ENCODE measurements at regions not wholly inside any gene's neighbourhood (a gene's known extent, or its start where the extent isn't known, plus 50 kb on each side); places are given as distances from the start of the nearest gene placed in this dataset.

- Histone ChIP-seq H4K20me1 (ENCODE audit: insufficient read depth, low read length, poor library complexity, severe bottlenecking) (no peaks in the 10 kb centered on the region), H3K4me3 (ENCODE audit: low read length, poor library complexity, severe bottlenecking) (no peak overlapping the region), H3K9me2 (replicated peaks; ENCODE audit: low read depth, low read length) (no peaks in the 10 kb centered on the region), H3F3A (ENCODE audit: low read depth) (no peaks in the 10 kb centered on the region), H3K79me2 (ENCODE audit: insufficient read depth, low read length) (no peaks in the 10 kb centered on the region), H3K4me1 (ENCODE audit: insufficient read depth, low read length, poor library complexity, severe bottlenecking) (no peaks in the 10 kb centered on the region), H3K36me3 (ENCODE audit: insufficient read depth, low read length) (no peaks in the 10 kb centered on the region), H2AFZ (ENCODE audit: low read length) (no peak overlapping the region), H3K27me3 (ENCODE audit: insufficient read depth, low read length, poor library complexity, severe bottlenecking) (no peaks in the 10 kb centered on the region), H3K4me2 (ENCODE audit: low read depth, low read length, poor library complexity, severe bottlenecking) (no peak overlapping the region), H3K9me3 (ENCODE audit: insufficient read depth, low read depth, low read length) (peaks cover 24% of the 10 kb centered on the region; the same call in 1 of the 2 replicates), H3K9ac (ENCODE audit: low read depth, low read length, poor library complexity, severe bottlenecking) (no peak overlapping the region)
- TF ChIP-seq CTCF (conservative IDR thresholded peaks at IDR 0.05; ENCODE audit: low read length) (no peak), EZH2phosphoT487 (IDR thresholded peaks at IDR 0.05; ENCODE audit: borderline replicate concordance) (no peak)
These were observed 527.0 kb downstream of the TBC1D22A start for GRCh38 chr22:47289336-47289985.

GRCh38 chr22:47288680-47289079 lies 526.2 kb downstream of the TBC1D22A start:
- H3K9ac ChIP-seq (ENCODE audit: low read depth, low read length, poor library complexity, severe bottlenecking) = no peak overlapping the region
- no peak overlapping the region for H2AFZ ChIP-seq (ENCODE audit: low read length)
- no peaks in the 10 kb centered on the region for H3K27me3 ChIP-seq (ENCODE audit: insufficient read depth, low read length, poor library complexity, severe bottlenecking)
- no peaks in the 10 kb centered on the region for H3K9me2 ChIP-seq (replicated peaks; ENCODE audit: low read depth, low read length)
- no peak for TF ChIP-seq EZH2phosphoT487 (IDR thresholded peaks at IDR 0.05; ENCODE audit: borderline replicate concordance)
- TF ChIP-seq CTCF (conservative IDR thresholded peaks at IDR 0.05; ENCODE audit: low read length) = no peak
- H3K4me2 ChIP-seq (ENCODE audit: low read depth, low read length, poor library complexity, severe bottlenecking) = no peak overlapping the region
- peaks cover 21% of the 10 kb centered on the region; the same call in 1 of the 2 replicates for H3K9me3 ChIP-seq (ENCODE audit: insufficient read depth, low read depth, low read length)
- H4K20me1 ChIP-seq (ENCODE audit: insufficient read depth, low read length, poor library complexity, severe bottlenecking) = no peaks in the 10 kb centered on the region
- H3K36me3 ChIP-seq (ENCODE audit: insufficient read depth, low read length) = no peaks in the 10 kb centered on the region
- no peaks in the 10 kb centered on the region for H3K4me1 ChIP-seq (ENCODE audit: insufficient read depth, low read length, poor library complexity, severe bottlenecking)
- no peaks in the 10 kb centered on the region for H3K79me2 ChIP-seq (ENCODE audit: insufficient read depth, low read length)
- H3F3A ChIP-seq (ENCODE audit: low read depth) = no peaks in the 10 kb centered on the region
- H3K4me3 ChIP-seq (ENCODE audit: low read length, poor library complexity, severe bottlenecking) = no peak overlapping the region

- no peaks in the 10 kb centered on the region for H3K4me1 ChIP-seq (ENCODE audit: insufficient read depth, low read length, poor library complexity, severe bottlenecking)
- no peaks in the 10 kb centered on the region for H3K79me2 ChIP-seq (ENCODE audit: insufficient read depth, low read length)
- H3F3A ChIP-seq (ENCODE audit: low read depth) = no peaks in the 10 kb centered on the region
- H3K9me2 ChIP-seq (replicated peaks; ENCODE audit: low read depth, low read length) = no peaks in the 10 kb centered on the region
- H3K9me3 ChIP-seq (ENCODE audit: insufficient read depth, low read depth, low read length) = peaks cover 16% of the 10 kb centered on the region; the same call in 1 of the 2 replicates
- TF ChIP-seq CTCF (conservative IDR thresholded peaks at IDR 0.05; ENCODE audit: low read length) (no peak), EZH2phosphoT487 (IDR thresholded peaks at IDR 0.05; ENCODE audit: borderline replicate concordance) (no peak)
- H3K4me2 ChIP-seq (ENCODE audit: low read depth, low read length, poor library complexity, severe bottlenecking) = no peak overlapping the region
- no peaks in the 10 kb centered on the region for H4K20me1 ChIP-seq (ENCODE audit: insufficient read depth, low read length, poor library complexity, severe bottlenecking)
- no peak overlapping the region for H3K4me3 ChIP-seq (ENCODE audit: low read length, poor library complexity, severe bottlenecking)
- H3K27me3 ChIP-seq (ENCODE audit: insufficient read depth, low read length, poor library complexity, severe bottlenecking) = no peaks in the 10 kb centered on the region
- H2AFZ ChIP-seq (ENCODE audit: low read length) = no peak overlapping the region
- no peaks in the 10 kb centered on the region for H3K36me3 ChIP-seq (ENCODE audit: insufficient read depth, low read length)
- H3K9ac ChIP-seq (ENCODE audit: low read depth, low read length, poor library complexity, severe bottlenecking) = no peak overlapping the region
These were observed 525.1 kb downstream of the TBC1D22A start for GRCh38 chr22:47287516-47287915.
